Esophagus muscularis mucosa (tissue), 4 donors: ENCODE measurements at regions not wholly inside any gene's neighbourhood (a gene's known extent, or its start where the extent isn't known, plus 50 kb on each side); places are given as distances from the start of the nearest gene placed in this dataset.

ENCODE experiments used
- DNase-seq: peaks from one replicate; pipeline ENCODE4 v3.0.0-alpha.2; 2017; ENCODE audit errors: extremely low spot score
- H3K27ac ChIP-seq, 4 donors: fragments of 200-600 bp; sonication (generic); replicated peaks in 1 of 4; 1 replicate in 3 of 4; 2 replicates in 1 of 4; pipeline ENCODE4 v1.5.1; 2016 to 2019; ENCODE audit warnings: mild to moderate bottlenecking in 1 of 4
- H3K27me3 ChIP-seq, 4 donors: fragments of 200-600 bp; sonication (generic); one replicate each; pipeline versions ENCODE4 v1.5.1 to v1.6.0; 2016 to 2019
- H3K36me3 ChIP-seq, 4 donors: fragments of 200-600 bp; sonication (generic); one replicate each; pipeline ENCODE4 v1.5.1; 2016 to 2019
- H3K4me1 ChIP-seq, 4 donors: fragments of 200-600 bp; sonication (generic); one replicate each; pipeline ENCODE4 v1.5.1; 2016 to 2019
- H3K4me3 ChIP-seq, 4 donors: fragments of 200-600 bp; sonication (generic); 1 replicate in 2 of 4; 2 replicates in 2 of 4; pipeline ENCODE4 v1.5.1; 2016 to 2019; ENCODE audit warnings: mild to moderate bottlenecking in 4 of 4, moderate library complexity in 1 of 4
- H3K9me3 ChIP-seq, 4 donors: fragments of 200-600 bp; sonication (generic); 1 replicate in 3 of 4; 2 replicates in 1 of 4; pipeline ENCODE4 v1.5.1; 2016 to 2019
- EP300 ChIP-seq: sonication (generic); formaldehyde crosslinking; IDR thresholded peaks from one replicate; pipeline ENCODE4 v1.6.1; 2017; ENCODE audit warnings: antibody characterized with exemption
- POLR2A ChIP-seq: fragments of 450-650 bp; IDR thresholded peaks from one replicate; pipeline ENCODE4 v1.6.1; 2017; ENCODE audit warnings: antibody characterized with exemption, moderate library complexity, mild to moderate bottlenecking, low read depth
- POLR2AphosphoS5 ChIP-seq, 2 donors: sonication (generic); formaldehyde crosslinking; IDR thresholded peaks; one replicate each; pipeline ENCODE4 v1.6.1; 2017; ENCODE audit warnings: antibody characterized with exemption in 2 of 2
- WGBS: methylation state at CpG from one replicate; pipeline ENCODE4 v1.1.5; 2018; 5-methylcytosine and 5-hydroxymethylcytosine counted together
- intact Hi-C: fragments of 100-400 bp; cut with DNase I; formaldehyde crosslinking; loops from one replicate; pipeline ENCODE4 v1.15.1; 2023
- TF ChIP-seq, protein P1 (sequence below), 3 experiments: fragments of 200-600 bp in 2 of 3; fragments of 450-650 bp in 1 of 3; sonication (generic) in 2 of 3; IDR thresholded peaks; one replicate each; pipeline ENCODE4 v1.5.1; 2017 to 2019; ENCODE audit warnings: antibody characterized with exemption in 3 of 3, mild to moderate bottlenecking in 2 of 3, moderate library complexity in 1 of 3

DNA sequence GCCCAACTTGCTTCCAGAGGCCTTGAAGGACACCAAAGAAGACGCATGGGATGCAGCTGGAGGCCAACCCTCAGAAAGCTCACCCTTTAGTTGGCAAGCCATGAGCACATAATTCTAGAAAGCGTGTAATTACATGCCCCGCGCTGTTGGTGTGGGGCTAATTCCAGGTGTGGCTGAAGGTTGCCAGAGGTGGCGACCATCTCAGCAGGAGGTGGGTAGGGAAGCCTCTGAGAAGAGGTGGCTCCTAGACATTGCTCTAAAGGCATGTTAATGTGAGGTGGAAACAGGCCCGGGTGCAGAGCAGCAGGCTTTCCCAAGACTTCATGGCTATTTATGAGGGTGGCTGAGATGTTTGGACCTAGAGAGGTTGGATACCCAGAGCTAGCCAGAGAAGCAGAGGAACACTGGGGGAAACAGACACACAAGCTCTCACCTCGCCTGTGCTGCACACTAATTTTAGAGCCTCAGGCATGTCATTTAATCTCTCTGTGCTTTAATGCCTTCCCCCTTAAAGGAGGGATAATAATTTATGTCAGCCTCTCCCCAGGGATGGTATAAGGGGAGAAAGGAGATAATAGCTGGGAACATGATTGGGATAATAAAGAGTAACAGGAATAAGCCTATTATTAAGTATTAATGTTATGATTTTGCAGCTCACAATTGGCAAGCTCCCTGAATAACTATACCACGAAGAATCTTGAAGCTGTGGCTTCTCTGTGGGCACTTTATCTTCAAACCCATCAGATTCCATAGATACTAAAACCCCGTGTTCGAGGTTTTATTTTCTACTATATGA is 60.0 kb upstream of the HELT start:
- H3K4me3 ChIP-seq: no peak overlapping the region
- no peaks in the 10 kb centered on the region for H3K4me1 ChIP-seq
- DNase-seq: no peak
- intact Hi-C loops: no loop called here
- TF ChIP-seq POLR2AphosphoS5 (IDR thresholded peaks at IDR 0.05) (no peak), EP300 (no peak), POLR2A (no peak)
- TF ChIP-seq, protein P1, sequence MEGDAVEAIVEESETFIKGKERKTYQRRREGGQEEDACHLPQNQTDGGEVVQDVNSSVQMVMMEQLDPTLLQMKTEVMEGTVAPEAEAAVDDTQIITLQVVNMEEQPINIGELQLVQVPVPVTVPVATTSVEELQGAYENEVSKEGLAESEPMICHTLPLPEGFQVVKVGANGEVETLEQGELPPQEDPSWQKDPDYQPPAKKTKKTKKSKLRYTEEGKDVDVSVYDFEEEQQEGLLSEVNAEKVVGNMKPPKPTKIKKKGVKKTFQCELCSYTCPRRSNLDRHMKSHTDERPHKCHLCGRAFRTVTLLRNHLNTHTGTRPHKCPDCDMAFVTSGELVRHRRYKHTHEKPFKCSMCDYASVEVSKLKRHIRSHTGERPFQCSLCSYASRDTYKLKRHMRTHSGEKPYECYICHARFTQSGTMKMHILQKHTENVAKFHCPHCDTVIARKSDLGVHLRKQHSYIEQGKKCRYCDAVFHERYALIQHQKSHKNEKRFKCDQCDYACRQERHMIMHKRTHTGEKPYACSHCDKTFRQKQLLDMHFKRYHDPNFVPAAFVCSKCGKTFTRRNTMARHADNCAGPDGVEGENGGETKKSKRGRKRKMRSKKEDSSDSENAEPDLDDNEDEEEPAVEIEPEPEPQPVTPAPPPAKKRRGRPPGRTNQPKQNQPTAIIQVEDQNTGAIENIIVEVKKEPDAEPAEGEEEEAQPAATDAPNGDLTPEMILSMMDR (IDR thresholded peaks at IDR 0.05): no peak
- H3K27ac ChIP-seq: no peak overlapping the region
- H3K27me3 ChIP-seq: no peaks in the 10 kb centered on the region
- 80% methylated on average over 10 of the region's 10 CpGs for WGBS
- no peaks in the 10 kb centered on the region for H3K9me3 ChIP-seq
- no peaks in the 10 kb centered on the region for H3K36me3 ChIP-seq

- Histone ChIP-seq H3K36me3 (no peaks in the 10 kb centered on the region), H3K27me3 (no peaks in the 10 kb centered on the region), H3K9me3 (no peaks in the 10 kb centered on the region), H3K4me3 (no peak overlapping the region), H3K4me1 (no peaks in the 10 kb centered on the region), H3K27ac (no peak overlapping the region)
- DNase-seq: no peak
- 82% methylated on average over 8 of the region's 8 CpGs for WGBS
- intact Hi-C loops: no loop called here
- TF ChIP-seq POLR2AphosphoS5 (IDR thresholded peaks at IDR 0.05) (no peak), EP300 (no peak), POLR2A (no peak)
- TF ChIP-seq, protein P1 (IDR thresholded peaks at IDR 0.05): no peak
Observed at GRCh38 chr4:184958923-184959210, 59.4 kb upstream of the HELT start.

DNA sequence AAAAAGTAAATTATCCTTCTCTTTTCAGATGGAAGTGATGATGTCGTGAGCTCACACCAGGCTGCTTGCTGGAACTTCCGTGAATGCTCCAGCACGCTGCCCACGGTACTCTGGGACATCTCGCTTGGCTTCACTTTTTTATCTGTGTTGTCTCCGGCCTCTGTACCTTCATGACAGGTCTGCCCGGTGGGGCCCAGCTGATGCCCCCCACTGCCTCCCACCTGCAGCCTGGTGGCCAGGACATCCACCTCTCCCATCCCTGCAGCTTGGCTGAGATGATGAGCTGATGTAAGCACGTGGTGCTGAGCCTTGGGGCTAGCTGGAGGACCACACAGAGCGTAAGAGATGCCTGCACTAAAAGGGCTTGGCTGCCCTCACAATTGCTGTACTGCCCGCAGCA is 59.0 kb upstream of the HELT start:
- H3K4me3 ChIP-seq: no peak overlapping the region
- no peak for DNase-seq
- H3K4me1 ChIP-seq: no peaks in the 10 kb centered on the region
- intact Hi-C loops: no loop called here
- no peaks in the 10 kb centered on the region for H3K9me3 ChIP-seq
- no peak overlapping the region for H3K27ac ChIP-seq
- no peaks in the 10 kb centered on the region for H3K27me3 ChIP-seq
- H3K36me3 ChIP-seq: no peaks in the 10 kb centered on the region
- TF ChIP-seq POLR2AphosphoS5 (IDR thresholded peaks at IDR 0.05) (no peak), POLR2A (no peak), EP300 (no peak)
- TF ChIP-seq, protein P1 (IDR thresholded peaks at IDR 0.05): no peak
- WGBS: 84% methylated on average over 7 of the region's 10 CpGs

DNA sequence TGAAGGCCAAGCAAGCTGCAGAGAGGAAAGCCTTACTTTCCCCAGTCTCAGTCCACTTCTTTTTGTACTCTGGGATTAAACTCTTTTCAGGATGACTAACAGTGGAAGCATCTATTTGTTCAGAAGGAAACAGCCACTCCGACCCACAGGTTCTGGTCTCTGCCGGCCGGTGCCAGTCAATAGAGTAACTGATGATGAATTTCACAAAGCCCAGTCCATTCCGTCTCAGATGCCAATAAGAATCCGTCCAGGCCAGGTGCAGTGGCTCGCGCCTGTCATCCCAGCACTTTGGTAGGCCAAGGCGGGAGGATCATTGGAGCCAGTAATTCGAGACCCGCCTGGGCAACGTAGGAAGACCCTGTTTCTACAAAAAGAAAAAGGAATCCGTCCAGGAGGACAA is 58.5 kb upstream of the HELT start:
- H3K9me3 ChIP-seq: no peaks in the 10 kb centered on the region
- no peak overlapping the region for H3K4me3 ChIP-seq
- H3K27ac ChIP-seq: no peak overlapping the region
- intact Hi-C loops: no loop called here
- 87% methylated on average over 12 of the region's 12 CpGs for WGBS
- no peak for DNase-seq
- H3K4me1 ChIP-seq: no peaks in the 10 kb centered on the region
- no peaks in the 10 kb centered on the region for H3K27me3 ChIP-seq
- TF ChIP-seq POLR2A (no peak), EP300 (no peak), POLR2AphosphoS5 (IDR thresholded peaks at IDR 0.05) (no peak)
- TF ChIP-seq, protein P1 (IDR thresholded peaks at IDR 0.05): no peak
- H3K36me3 ChIP-seq: no peaks in the 10 kb centered on the region

- intact Hi-C loops: no loop called here
- Histone ChIP-seq H3K9me3 (no peaks in the 10 kb centered on the region), H3K36me3 (no peaks in the 10 kb centered on the region), H3K27me3 (no peaks in the 10 kb centered on the region), H3K4me1 (no peaks in the 10 kb centered on the region), H3K27ac (no peak overlapping the region), H3K4me3 (no peak overlapping the region)
- 52% methylated on average over 2 of the region's 11 CpGs for WGBS
- DNase-seq: no peak
- TF ChIP-seq POLR2A: no peak
- TF ChIP-seq, protein P1 (IDR thresholded peaks at IDR 0.05): no peak
- TF ChIP-seq POLR2AphosphoS5 (IDR thresholded peaks at IDR 0.05): no peak
- no peak for TF ChIP-seq EP300
Observed at GRCh38 chr4:184960505-184960971, 57.8 kb upstream of the HELT start.
